ENCODE measurements at regions not wholly inside any gene's neighbourhood (a gene's known extent, or its start where the extent isn't known, plus 50 kb on each side); places are given as distances from the start of the nearest gene placed in this dataset.

GRCh38 chr7:34247468-34247867 lies 342.1 kb downstream of the BMPER start:
- no peaks in the 10 kb centered on the region for H3K27me3 Mint-ChIP-seq (ENCODE audit: low read depth in 3 of 3)
- no peak overlapping the region for H3K4me3 Mint-ChIP-seq
- no peak overlapping the region for H3K4me2 ChIP-seq (replicated peaks; ENCODE audit: extremely low read depth, low read length, poor library complexity, severe bottlenecking)
- no peak overlapping the region for H3K27ac ChIP-seq (ENCODE audit: low read depth in 1 of 2, low read length in 2 of 2)
- WGBS (ENCODE audit: insufficient coverage) = 100% methylated on average over 1 of the region's 1 CpG
- no peak for TF ChIP-seq CTCF (IDR thresholded peaks at IDR 0.05)
- peaks cover 0 to 10% of the 10 kb centered on the region in 2 donors for H3K9me3 ChIP-seq (replicated peaks in 1 of 2; ENCODE audit: control insufficient read depth in 1 of 2, insufficient read depth in 1 of 2, low read length in 2 of 2)
- H3K27me3 ChIP-seq (ENCODE audit: control insufficient read depth in 2 of 2, insufficient read depth in 2 of 2, low read length in 2 of 2) = no peaks in the 10 kb centered on the region
- H3K27ac Mint-ChIP-seq = no peak overlapping the region
- H3K9me3 Mint-ChIP-seq = peaks cover 4 to 12% (median 10%) of the 10 kb centered on the region in 7 donors
- H3K4me3 ChIP-seq (replicated peaks in 1 of 3; ENCODE audit: low read depth in 2 of 3, low read length in 3 of 3) = no peak overlapping the region
- H3K79me2 ChIP-seq (ENCODE audit: insufficient read depth, low read length) = no peaks in the 10 kb centered on the region
- H2AFZ ChIP-seq (ENCODE audit: insufficient read depth, low read depth, low read length, poor library complexity, severe bottlenecking) = no peak overlapping the region
- H3K4me1 ChIP-seq (ENCODE audit: control insufficient read depth in 1 of 2, insufficient read depth in 2 of 2, low read length in 2 of 2) = no peaks in the 10 kb centered on the region
- H3K36me3 Mint-ChIP-seq = no peaks in the 10 kb centered on the region
- no peaks in the 10 kb centered on the region for H3K4me1 Mint-ChIP-seq
- no peaks in the 10 kb centered on the region for H4K20me1 ChIP-seq (ENCODE audit: insufficient read depth, low read length)
- no peak overlapping the region for H3K9ac ChIP-seq (ENCODE audit: insufficient read depth, low read length, poor library complexity, severe bottlenecking)
- no peak for DNase-seq
- intact Hi-C loops (cut with micrococcal nuclease) = no loop called here
- no peaks in the 10 kb centered on the region for H3K36me3 ChIP-seq (replicated peaks in 1 of 2; ENCODE audit: control insufficient read depth in 1 of 2, insufficient read depth in 2 of 2, low read length in 2 of 2)

GRCh38 chr7:34249192-34249591 lies 343.9 kb downstream of the BMPER start:
- no peaks in the 10 kb centered on the region for H3K27me3 ChIP-seq (ENCODE audit: control insufficient read depth in 2 of 2, insufficient read depth in 2 of 2, low read length in 2 of 2)
- no peak overlapping the region for H3K4me2 ChIP-seq (replicated peaks; ENCODE audit: extremely low read depth, low read length, poor library complexity, severe bottlenecking)
- no peaks in the 10 kb centered on the region for H3K36me3 Mint-ChIP-seq
- H3K4me3 Mint-ChIP-seq = no peak overlapping the region
- no peak overlapping the region for H3K27ac ChIP-seq (ENCODE audit: low read depth in 1 of 2, low read length in 2 of 2)
- 55% methylated on average over 1 of the region's 2 CpGs for WGBS (ENCODE audit: insufficient coverage)
- H3K79me2 ChIP-seq (ENCODE audit: insufficient read depth, low read length) = no peaks in the 10 kb centered on the region
- H2AFZ ChIP-seq (ENCODE audit: insufficient read depth, low read depth, low read length, poor library complexity, severe bottlenecking) = no peak overlapping the region
- no peak for TF ChIP-seq CTCF (IDR thresholded peaks at IDR 0.05)
- peaks cover 2 to 8% (median 7%) of the 10 kb centered on the region in 7 donors for H3K9me3 Mint-ChIP-seq
- H3K4me1 Mint-ChIP-seq = no peaks in the 10 kb centered on the region
- H3K9ac ChIP-seq (ENCODE audit: insufficient read depth, low read length, poor library complexity, severe bottlenecking) = no peak overlapping the region
- peaks cover 0 to 5% of the 10 kb centered on the region in 2 donors for H3K9me3 ChIP-seq (replicated peaks in 1 of 2; ENCODE audit: control insufficient read depth in 1 of 2, insufficient read depth in 1 of 2, low read length in 2 of 2)
- no peaks in the 10 kb centered on the region for H4K20me1 ChIP-seq (ENCODE audit: insufficient read depth, low read length)
- H3K36me3 ChIP-seq (replicated peaks in 1 of 2; ENCODE audit: control insufficient read depth in 1 of 2, insufficient read depth in 2 of 2, low read length in 2 of 2) = no peaks in the 10 kb centered on the region
- DNase-seq = no peak
- intact Hi-C loops (cut with micrococcal nuclease) = no loop called here
- no peak overlapping the region for H3K4me3 ChIP-seq (replicated peaks in 1 of 3; ENCODE audit: low read depth in 2 of 3, low read length in 3 of 3)
- no peak overlapping the region for H3K27ac Mint-ChIP-seq
- no peaks in the 10 kb centered on the region for H3K4me1 ChIP-seq (ENCODE audit: control insufficient read depth in 1 of 2, insufficient read depth in 2 of 2, low read length in 2 of 2)
- no peaks in the 10 kb centered on the region for H3K27me3 Mint-ChIP-seq (ENCODE audit: low read depth in 3 of 3)
